ENCODE measurements at regions not wholly inside any gene's neighbourhood (a gene's known extent, or its start where the extent isn't known, plus 50 kb on each side); places are given as distances from the start of the nearest gene placed in this dataset.

- peak in 1 of 2 donors; percentile 19 for DNase-seq (ENCODE audit: low spot score in 2 of 2)
- intact Hi-C loops (cut with DNase I; ENCODE audit: low total_unique reads): no loop called here
- TF ChIP-seq POLR2AphosphoS5 (IDR thresholded peaks at IDR 0.05) (peak in 1 of 3 donors; percentile 48), POLR2A (IDR thresholded peaks at IDR 0.05) (no peak)
- Histone ChIP-seq H3K4me1 (peaks cover 11 to 44% of the 10 kb centered on the region in 2 donors), H3K27ac (peak overlapping the region; percentile 82 to 91), H3K36me3 (no peaks in the 10 kb centered on the region), H3K4me3 (peak overlapping the region in 1 of 3 donors; percentile 19), H3K27me3 (no peaks in the 10 kb centered on the region), H3K9me3 (no peaks in the 10 kb centered on the region)
These were observed 169.5 kb upstream of the KLF14 start for GRCh38 chr7:130903358-130903974.

GRCh38 chr7:130904031-130904757, 170.2 kb upstream of the KLF14 start:
- no peak for DNase-seq (ENCODE audit: low spot score in 2 of 2)
- Histone ChIP-seq H3K27ac (peak overlapping the region; percentile 82 to 91), H3K27me3 (no peaks in the 10 kb centered on the region), H3K9me3 (no peaks in the 10 kb centered on the region), H3K36me3 (no peaks in the 10 kb centered on the region), H3K4me1 (peaks cover 11 to 47% of the 10 kb centered on the region in 2 donors), H3K4me3 (peak overlapping the region in 1 of 3 donors; percentile 19)
- intact Hi-C loops (cut with DNase I; ENCODE audit: low total_unique reads): no loop called here
- TF ChIP-seq POLR2AphosphoS5 (IDR thresholded peaks at IDR 0.05) (peak in 2 of 3 donors; percentile 47 to 59), POLR2A (IDR thresholded peaks at IDR 0.05) (no peak)
- TF ChIP-seq, protein P1, sequence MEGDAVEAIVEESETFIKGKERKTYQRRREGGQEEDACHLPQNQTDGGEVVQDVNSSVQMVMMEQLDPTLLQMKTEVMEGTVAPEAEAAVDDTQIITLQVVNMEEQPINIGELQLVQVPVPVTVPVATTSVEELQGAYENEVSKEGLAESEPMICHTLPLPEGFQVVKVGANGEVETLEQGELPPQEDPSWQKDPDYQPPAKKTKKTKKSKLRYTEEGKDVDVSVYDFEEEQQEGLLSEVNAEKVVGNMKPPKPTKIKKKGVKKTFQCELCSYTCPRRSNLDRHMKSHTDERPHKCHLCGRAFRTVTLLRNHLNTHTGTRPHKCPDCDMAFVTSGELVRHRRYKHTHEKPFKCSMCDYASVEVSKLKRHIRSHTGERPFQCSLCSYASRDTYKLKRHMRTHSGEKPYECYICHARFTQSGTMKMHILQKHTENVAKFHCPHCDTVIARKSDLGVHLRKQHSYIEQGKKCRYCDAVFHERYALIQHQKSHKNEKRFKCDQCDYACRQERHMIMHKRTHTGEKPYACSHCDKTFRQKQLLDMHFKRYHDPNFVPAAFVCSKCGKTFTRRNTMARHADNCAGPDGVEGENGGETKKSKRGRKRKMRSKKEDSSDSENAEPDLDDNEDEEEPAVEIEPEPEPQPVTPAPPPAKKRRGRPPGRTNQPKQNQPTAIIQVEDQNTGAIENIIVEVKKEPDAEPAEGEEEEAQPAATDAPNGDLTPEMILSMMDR (IDR thresholded peaks at IDR 0.05): no peak

DNA sequence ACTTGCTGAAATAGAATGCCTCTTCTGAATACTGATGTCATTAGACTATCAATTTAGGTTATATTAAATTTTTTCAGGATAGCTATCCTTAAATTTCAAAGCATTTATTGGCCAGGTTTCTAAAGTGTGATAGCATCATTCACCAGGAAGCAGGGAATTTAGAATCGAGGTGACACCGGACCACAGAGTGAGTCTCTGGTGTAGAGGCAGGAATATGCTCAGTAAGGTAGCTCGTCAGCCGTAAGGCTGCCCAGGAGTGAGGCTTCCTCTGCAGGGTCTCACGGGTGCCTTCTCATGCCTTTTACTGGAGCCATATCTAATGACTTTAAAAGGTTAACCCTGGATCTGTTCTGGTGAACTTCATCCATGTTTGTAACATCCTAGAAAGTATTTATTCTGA, 170.8 kb upstream of the KLF14 start:
- TF ChIP-seq, protein P1 (IDR thresholded peaks at IDR 0.05): no peak
- TF ChIP-seq POLR2AphosphoS5 (IDR thresholded peaks at IDR 0.05): no peak
- no peak for TF ChIP-seq POLR2A (IDR thresholded peaks at IDR 0.05)
- peak overlapping the region; percentile 82 to 91 for H3K27ac ChIP-seq
- H3K4me3 ChIP-seq: peak overlapping the region in 1 of 3 donors; percentile 19
- DNase-seq (ENCODE audit: low spot score in 2 of 2): no peak
- H3K36me3 ChIP-seq: no peaks in the 10 kb centered on the region
- no peaks in the 10 kb centered on the region for H3K27me3 ChIP-seq
- intact Hi-C loops (cut with DNase I; ENCODE audit: low total_unique reads): no loop called here
- H3K9me3 ChIP-seq: no peaks in the 10 kb centered on the region
- peaks cover 11 to 47% of the 10 kb centered on the region in 2 donors for H3K4me1 ChIP-seq

DNA sequence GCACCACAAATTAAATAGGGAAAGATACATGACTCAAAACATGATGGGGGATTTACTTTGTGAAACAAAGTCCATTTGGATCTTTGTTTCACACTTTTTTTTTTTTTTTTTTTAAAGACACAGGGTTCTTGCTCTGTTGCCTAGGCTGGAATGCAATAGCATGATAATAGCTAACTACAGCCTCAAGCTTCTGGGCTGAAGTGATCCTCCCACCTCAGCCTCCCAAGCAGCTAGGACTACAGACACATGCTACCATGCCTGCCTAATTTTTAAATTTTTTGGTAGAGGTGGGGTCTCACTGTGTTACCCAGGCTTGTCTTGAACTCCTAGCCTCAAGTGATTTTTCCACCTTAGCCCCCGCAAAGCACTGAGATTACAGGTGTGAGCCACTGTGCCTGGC, 172.6 kb upstream of the KLF14 start:
- Histone ChIP-seq H3K9me3 (no peaks in the 10 kb centered on the region), H3K27ac (peak overlapping the region in 1 of 2 donors; percentile 50), H3K36me3 (no peaks in the 10 kb centered on the region), H3K27me3 (no peaks in the 10 kb centered on the region), H3K4me3 (no peak overlapping the region), H3K4me1 (peaks cover 11 to 47% of the 10 kb centered on the region in 2 donors)
- TF ChIP-seq POLR2AphosphoS5 (IDR thresholded peaks at IDR 0.05): no peak
- TF ChIP-seq, protein P1 (IDR thresholded peaks at IDR 0.05): no peak
- no peak for TF ChIP-seq POLR2A (IDR thresholded peaks at IDR 0.05)
- intact Hi-C loops (cut with DNase I; ENCODE audit: low total_unique reads): no loop called here
- DNase-seq (ENCODE audit: low spot score in 2 of 2): no peak

- H3K27me3 ChIP-seq: no peaks in the 10 kb centered on the region
- no peak overlapping the region for H3K27ac ChIP-seq
- H3K9me3 ChIP-seq: no peaks in the 10 kb centered on the region
- no peaks in the 10 kb centered on the region for H3K36me3 ChIP-seq
- H3K4me1 ChIP-seq: peaks cover 11 to 40% of the 10 kb centered on the region in 2 donors
- H3K4me3 ChIP-seq: no peak overlapping the region
- intact Hi-C loops (cut with DNase I; ENCODE audit: low total_unique reads): no loop called here
- DNase-seq (ENCODE audit: low spot score in 2 of 2): no peak
- TF ChIP-seq, protein P1 (IDR thresholded peaks at IDR 0.05): no peak
- TF ChIP-seq POLR2A (IDR thresholded peaks at IDR 0.05) (no peak), POLR2AphosphoS5 (IDR thresholded peaks at IDR 0.05) (no peak)
These were observed 173.4 kb upstream of the KLF14 start for GRCh38 chr7:130907439-130907838.
